GM23338 (cell line): ENCODE measurements at regions not wholly inside any gene's neighbourhood (a gene's known extent, or its start where the extent isn't known, plus 50 kb on each side); places are given as distances from the start of the nearest gene placed in this dataset.
"Not testable (repeated sequence)": the region's sequence is repeated elsewhere in the genome, so short reads cannot be mapped to it uniquely, and the experiment has no call there.

Experiments
- EZH2 ChIP-seq: fragments of 200-600 bp; sonication (generic); IDR thresholded peaks from one replicate; pipeline ENCODE4 v1.8.0; 2017; ENCODE audit warnings: antibody characterized with exemption, mild to moderate bottlenecking, low read depth; ENCODE audit not compliant: unreplicated experiment
- EZH2phosphoT487 ChIP-seq: fragments of 200-600 bp; sonication (generic); IDR thresholded peaks from one replicate; pipeline ENCODE4 v1.8.1; 2018; ENCODE audit warnings: antibody characterized with exemption; ENCODE audit not compliant: unreplicated experiment
- POLR2AphosphoS5 ChIP-seq: IDR thresholded peaks from 2 replicates; pipeline ENCODE4 v1.6.1; 2016; ENCODE audit warnings: antibody characterized with exemption, low read depth
- TF ChIP-seq, protein P1 (sequence below), 2 experiments: fragments of 200-600 bp in 1 of 2; sonication (generic) in 1 of 2; conservative IDR thresholded peaks; 2 replicates each; pipeline versions ENCODE4 v1.5.1 to v1.6.1; 2016 to 2017; ENCODE audit warnings: antibody characterized with exemption in 2 of 2, low read depth in 2 of 2, mild to moderate bottlenecking in 2 of 2, moderate library complexity in 1 of 2
- TF ChIP-seq, protein P2 (sequence below): IDR thresholded peaks from one replicate; pipeline ENCODE4 v1.6.1; 2018; ENCODE audit warnings: antibody characterized with exemption; ENCODE audit not compliant: unreplicated experiment

DNA sequence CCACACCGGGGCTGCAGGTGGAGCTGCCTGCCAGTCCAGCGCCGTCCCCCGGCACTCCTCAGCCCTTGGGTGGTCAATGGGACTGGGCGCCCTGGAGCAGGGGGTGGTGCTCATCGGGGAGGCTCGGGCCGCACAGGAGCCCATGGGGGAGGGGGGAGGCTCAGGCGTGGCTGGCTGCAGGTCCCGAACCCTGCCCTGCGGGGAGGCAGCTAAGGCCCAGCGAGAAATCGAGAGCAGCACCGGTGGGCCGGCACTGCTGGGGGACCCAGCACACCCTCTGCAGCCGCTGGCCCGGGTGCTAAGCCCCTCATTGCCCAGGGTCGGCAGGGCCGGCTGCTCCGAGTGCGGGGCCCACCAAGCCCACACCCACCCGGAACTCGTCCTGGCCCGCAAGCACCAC lies 145.9 kb upstream of the NRP1 start:
- TF ChIP-seq, protein P1, sequence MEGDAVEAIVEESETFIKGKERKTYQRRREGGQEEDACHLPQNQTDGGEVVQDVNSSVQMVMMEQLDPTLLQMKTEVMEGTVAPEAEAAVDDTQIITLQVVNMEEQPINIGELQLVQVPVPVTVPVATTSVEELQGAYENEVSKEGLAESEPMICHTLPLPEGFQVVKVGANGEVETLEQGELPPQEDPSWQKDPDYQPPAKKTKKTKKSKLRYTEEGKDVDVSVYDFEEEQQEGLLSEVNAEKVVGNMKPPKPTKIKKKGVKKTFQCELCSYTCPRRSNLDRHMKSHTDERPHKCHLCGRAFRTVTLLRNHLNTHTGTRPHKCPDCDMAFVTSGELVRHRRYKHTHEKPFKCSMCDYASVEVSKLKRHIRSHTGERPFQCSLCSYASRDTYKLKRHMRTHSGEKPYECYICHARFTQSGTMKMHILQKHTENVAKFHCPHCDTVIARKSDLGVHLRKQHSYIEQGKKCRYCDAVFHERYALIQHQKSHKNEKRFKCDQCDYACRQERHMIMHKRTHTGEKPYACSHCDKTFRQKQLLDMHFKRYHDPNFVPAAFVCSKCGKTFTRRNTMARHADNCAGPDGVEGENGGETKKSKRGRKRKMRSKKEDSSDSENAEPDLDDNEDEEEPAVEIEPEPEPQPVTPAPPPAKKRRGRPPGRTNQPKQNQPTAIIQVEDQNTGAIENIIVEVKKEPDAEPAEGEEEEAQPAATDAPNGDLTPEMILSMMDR (conservative IDR thresholded peaks at IDR 0.05; ENCODE audit: low read depth in 2 of 2) = not testable (repeated sequence)
- TF ChIP-seq, protein P2, sequence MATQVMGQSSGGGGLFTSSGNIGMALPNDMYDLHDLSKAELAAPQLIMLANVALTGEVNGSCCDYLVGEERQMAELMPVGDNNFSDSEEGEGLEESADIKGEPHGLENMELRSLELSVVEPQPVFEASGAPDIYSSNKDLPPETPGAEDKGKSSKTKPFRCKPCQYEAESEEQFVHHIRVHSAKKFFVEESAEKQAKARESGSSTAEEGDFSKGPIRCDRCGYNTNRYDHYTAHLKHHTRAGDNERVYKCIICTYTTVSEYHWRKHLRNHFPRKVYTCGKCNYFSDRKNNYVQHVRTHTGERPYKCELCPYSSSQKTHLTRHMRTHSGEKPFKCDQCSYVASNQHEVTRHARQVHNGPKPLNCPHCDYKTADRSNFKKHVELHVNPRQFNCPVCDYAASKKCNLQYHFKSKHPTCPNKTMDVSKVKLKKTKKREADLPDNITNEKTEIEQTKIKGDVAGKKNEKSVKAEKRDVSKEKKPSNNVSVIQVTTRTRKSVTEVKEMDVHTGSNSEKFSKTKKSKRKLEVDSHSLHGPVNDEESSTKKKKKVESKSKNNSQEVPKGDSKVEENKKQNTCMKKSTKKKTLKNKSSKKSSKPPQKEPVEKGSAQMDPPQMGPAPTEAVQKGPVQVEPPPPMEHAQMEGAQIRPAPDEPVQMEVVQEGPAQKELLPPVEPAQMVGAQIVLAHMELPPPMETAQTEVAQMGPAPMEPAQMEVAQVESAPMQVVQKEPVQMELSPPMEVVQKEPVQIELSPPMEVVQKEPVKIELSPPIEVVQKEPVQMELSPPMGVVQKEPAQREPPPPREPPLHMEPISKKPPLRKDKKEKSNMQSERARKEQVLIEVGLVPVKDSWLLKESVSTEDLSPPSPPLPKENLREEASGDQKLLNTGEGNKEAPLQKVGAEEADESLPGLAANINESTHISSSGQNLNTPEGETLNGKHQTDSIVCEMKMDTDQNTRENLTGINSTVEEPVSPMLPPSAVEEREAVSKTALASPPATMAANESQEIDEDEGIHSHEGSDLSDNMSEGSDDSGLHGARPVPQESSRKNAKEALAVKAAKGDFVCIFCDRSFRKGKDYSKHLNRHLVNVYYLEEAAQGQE = not testable (repeated sequence)
- not testable (repeated sequence) for TF ChIP-seq EZH2, EZH2phosphoT487, POLR2AphosphoS5
